Neuron (in vitro differentiated cells): ENCODE measurements at regions not wholly inside any gene's neighbourhood (a gene's known extent, or its start where the extent isn't known, plus 50 kb on each side); places are given as distances from the start of the nearest gene placed in this dataset.
"Not testable (repeated sequence)": the region's sequence is repeated elsewhere in the genome, so short reads cannot be mapped to it uniquely, and the experiment has no call there.

ENCODE experiments used
- H2AFZ ChIP-seq: one replicate; pipeline ENCODE4 v1.6.1; 2013; ENCODE audit warnings: low read depth, mild to moderate bottlenecking, inconsistent platforms, low read length, moderate library complexity
- H3K27me3 ChIP-seq: one replicate; pipeline ENCODE4 v1.6.1; 2013; ENCODE audit warnings: low read length; ENCODE audit not compliant: insufficient read depth
- H3K36me3 ChIP-seq: one replicate; pipeline ENCODE4 v1.6.1; 2013; ENCODE audit warnings: low read length; ENCODE audit not compliant: insufficient read depth
- H3K4me1 ChIP-seq: one replicate; pipeline ENCODE4 v1.6.1; 2013; ENCODE audit warnings: low read length; ENCODE audit not compliant: insufficient read depth
- H3K4me3 ChIP-seq: 2 replicates; pipeline ENCODE4 v1.5.1; 2013; ENCODE audit warnings: mild to moderate bottlenecking, low read length, moderate library complexity
- H3K9me3 ChIP-seq: one replicate; pipeline ENCODE4 v1.6.1; 2013; ENCODE audit warnings: low read length

- Histone ChIP-seq H3K27me3 (peaks cover 16% of the 10 kb centered on the region), H2AFZ (no peak overlapping the region), H3K36me3 (no peaks in the 10 kb centered on the region), H3K9me3 (no peaks in the 10 kb centered on the region), H3K4me1 (no peaks in the 10 kb centered on the region), H3K4me3 (no peak overlapping the region)
Measured at GRCh38 chr5:112597831-112598230, 139.9 kb upstream of the APC start.

GRCh38 chr5:112600510-112600909, 137.2 kb upstream of the APC start:
- H3K4me1 ChIP-seq, H3K9me3 ChIP-seq, H3K4me3 ChIP-seq, H3K36me3 ChIP-seq, H2AFZ ChIP-seq: not testable (repeated sequence)
- peaks cover 11% of the 10 kb centered on the region for H3K27me3 ChIP-seq

GRCh38 chr5:112604732-112605630, 132.7 kb upstream of the APC start:
- H3K36me3 ChIP-seq: no peaks in the 10 kb centered on the region
- no peak overlapping the region for H3K4me3 ChIP-seq
- no peaks in the 10 kb centered on the region for H3K4me1 ChIP-seq
- H2AFZ ChIP-seq: no peak overlapping the region
- H3K9me3 ChIP-seq: no peaks in the 10 kb centered on the region
- peaks cover 3% of the 10 kb centered on the region for H3K27me3 ChIP-seq

GRCh38 chr5:112608975-112609374, 128.7 kb upstream of the APC start:
- H2AFZ ChIP-seq: no peak overlapping the region
- H3K9me3 ChIP-seq: no peaks in the 10 kb centered on the region
- H3K36me3 ChIP-seq: no peaks in the 10 kb centered on the region
- no peaks in the 10 kb centered on the region for H3K4me1 ChIP-seq
- H3K4me3 ChIP-seq: no peak overlapping the region
- peaks cover 10% of the 10 kb centered on the region for H3K27me3 ChIP-seq

GRCh38 chr5:112612663-112613062, 125.0 kb upstream of the APC start:
- no peaks in the 10 kb centered on the region for H3K4me1 ChIP-seq
- H3K27me3 ChIP-seq: peaks cover 10% of the 10 kb centered on the region
- no peak overlapping the region for H2AFZ ChIP-seq
- no peaks in the 10 kb centered on the region for H3K36me3 ChIP-seq
- no peaks in the 10 kb centered on the region for H3K9me3 ChIP-seq
- H3K4me3 ChIP-seq: no peak overlapping the region

- Histone ChIP-seq H2AFZ (no peak overlapping the region), H3K9me3 (no peaks in the 10 kb centered on the region)
Measured at GRCh38 chr5:112614285-112614684, 123.4 kb upstream of the APC start.

GRCh38 chr5:112614986-112615385, 122.7 kb upstream of the APC start:
- H2AFZ ChIP-seq: no peak overlapping the region
- no peaks in the 10 kb centered on the region for H3K36me3 ChIP-seq
- H3K4me3 ChIP-seq: no peak overlapping the region
- peaks cover 7% of the 10 kb centered on the region for H3K27me3 ChIP-seq
- H3K9me3 ChIP-seq: no peaks in the 10 kb centered on the region
- H3K4me1 ChIP-seq: no peaks in the 10 kb centered on the region

More at GRCh38 chr5:112614285-112614684, 123.4 kb upstream of the APC start:
- Histone ChIP-seq H3K27me3 (peaks cover 10% of the 10 kb centered on the region), H3K36me3 (no peaks in the 10 kb centered on the region), H3K4me1 (no peaks in the 10 kb centered on the region), H3K4me3 (no peak overlapping the region)

- H3K9me3 ChIP-seq: no peaks in the 10 kb centered on the region
- no peaks in the 10 kb centered on the region for H3K4me1 ChIP-seq
- no peaks in the 10 kb centered on the region for H3K36me3 ChIP-seq
- H3K27me3 ChIP-seq: peaks cover 9% of the 10 kb centered on the region
- H3K4me3 ChIP-seq: no peak overlapping the region
- no peak overlapping the region for H2AFZ ChIP-seq
Measured at GRCh38 chr5:112616812-112617547, 120.7 kb upstream of the APC start.

GRCh38 chr5:112625246-112625645, 112.4 kb upstream of the APC start:
- Histone ChIP-seq H3K36me3 (no peaks in the 10 kb centered on the region), H2AFZ (peak overlapping the region; percentile 28), H3K27me3 (peaks cover 2% of the 10 kb centered on the region), H3K9me3 (no peaks in the 10 kb centered on the region), H3K4me1 (peaks cover 65% of the 10 kb centered on the region), H3K4me3 (no peak overlapping the region)

GRCh38 chr5:112625689-112626438, 111.8 kb upstream of the APC start:
- H2AFZ ChIP-seq: peak overlapping the region; percentile 28
- H3K9me3 ChIP-seq: no peaks in the 10 kb centered on the region
- no peak overlapping the region for H3K4me3 ChIP-seq
- H3K36me3 ChIP-seq: no peaks in the 10 kb centered on the region
- no peaks in the 10 kb centered on the region for H3K27me3 ChIP-seq
- H3K4me1 ChIP-seq: peaks cover 65% of the 10 kb centered on the region

- Histone ChIP-seq H3K4me3 (no peak overlapping the region), H3K9me3 (no peaks in the 10 kb centered on the region), H2AFZ (no peak overlapping the region), H3K4me1 (peaks cover 65% of the 10 kb centered on the region), H3K27me3 (no peaks in the 10 kb centered on the region), H3K36me3 (no peaks in the 10 kb centered on the region)
Measured at GRCh38 chr5:112626715-112627114, 111.0 kb upstream of the APC start.

- H3K4me1 ChIP-seq: peaks cover 64% of the 10 kb centered on the region
- no peaks in the 10 kb centered on the region for H3K27me3 ChIP-seq
- H3K36me3 ChIP-seq: no peaks in the 10 kb centered on the region
- H3K4me3 ChIP-seq: no peak overlapping the region
- no peaks in the 10 kb centered on the region for H3K9me3 ChIP-seq
- H2AFZ ChIP-seq: peak overlapping the region; percentile 15
Measured at GRCh38 chr5:112628214-112628980, 109.3 kb upstream of the APC start.
